Activated CD4-positive, alpha-beta memory T cell treated with anti-CD3 and anti-CD28 coated beads for 36 hours (primary cell): ENCODE measurements at regions not wholly inside any gene's neighbourhood (a gene's known extent, or its start where the extent isn't known, plus 50 kb on each side); places are given as distances from the start of the nearest gene placed in this dataset.
"Not testable (repeated sequence)": the region's sequence is repeated elsewhere in the genome, so short reads cannot be mapped to it uniquely, and the experiment has no call there.

Source experiments
- CTCF ChIA-PET: fragments of 350-600 bp; sonication (Branson Sonifier 250); formaldehyde crosslinking; loops from one replicate; lab custom pipeline; 2021; ENCODE audit warnings: antibody characterized with exemption, inconsistent platforms; lab: Charles Lee
- POLR2A ChIA-PET: fragments of 350-600 bp; sonication (Branson Sonifier 250); formaldehyde crosslinking; loops from one replicate; lab custom pipeline; 2021; ENCODE audit warnings: antibody characterized with exemption; lab: Charles Lee
- DNase-seq: peaks from one replicate; pipeline ENCODE4 v3.0.0-alpha.2; 2020
- H3K27ac Mint-ChIP-seq: one replicate; pipeline ENCODE4 v1.8.0; 2021; ENCODE audit warnings: mixed read lengths
- H3K27me3 Mint-ChIP-seq: one replicate; pipeline ENCODE4 v1.8.0; 2021; ENCODE audit warnings: mixed read lengths
- H3K36me3 Mint-ChIP-seq: one replicate; pipeline ENCODE4 v1.8.0; 2021; ENCODE audit warnings: mixed read lengths
- H3K4me1 Mint-ChIP-seq: one replicate; pipeline ENCODE4 v1.8.0; 2021; ENCODE audit warnings: low read depth, mixed read lengths
- H3K4me3 Mint-ChIP-seq: one replicate; pipeline ENCODE4 v1.8.0; 2021; ENCODE audit warnings: mild to moderate bottlenecking, mixed read lengths
- H3K9me3 Mint-ChIP-seq: one replicate; pipeline ENCODE4 v1.8.0; 2021; ENCODE audit warnings: mixed read lengths
- intact Hi-C: fragments of 100-400 bp; cut with micrococcal nuclease; formaldehyde crosslinking; loops from one replicate; pipeline ENCODE4 v1.15.1; 2023

- intact Hi-C loops = no loop called here
- no peaks in the 10 kb centered on the region for H3K27me3 Mint-ChIP-seq
- no peak for DNase-seq
- no peak overlapping the region for H3K27ac Mint-ChIP-seq
- no peaks in the 10 kb centered on the region for H3K4me1 Mint-ChIP-seq
- no peaks in the 10 kb centered on the region for H3K36me3 Mint-ChIP-seq
- H3K4me3 Mint-ChIP-seq = no peak overlapping the region
- CTCF ChIA-PET = no interaction called here
- H3K9me3 Mint-ChIP-seq = peaks cover 9% of the 10 kb centered on the region
- POLR2A ChIA-PET = no interaction called here
Observed at GRCh38 chr16:13823501-13823900, 96.5 kb upstream of the ERCC4 start.

DNA sequence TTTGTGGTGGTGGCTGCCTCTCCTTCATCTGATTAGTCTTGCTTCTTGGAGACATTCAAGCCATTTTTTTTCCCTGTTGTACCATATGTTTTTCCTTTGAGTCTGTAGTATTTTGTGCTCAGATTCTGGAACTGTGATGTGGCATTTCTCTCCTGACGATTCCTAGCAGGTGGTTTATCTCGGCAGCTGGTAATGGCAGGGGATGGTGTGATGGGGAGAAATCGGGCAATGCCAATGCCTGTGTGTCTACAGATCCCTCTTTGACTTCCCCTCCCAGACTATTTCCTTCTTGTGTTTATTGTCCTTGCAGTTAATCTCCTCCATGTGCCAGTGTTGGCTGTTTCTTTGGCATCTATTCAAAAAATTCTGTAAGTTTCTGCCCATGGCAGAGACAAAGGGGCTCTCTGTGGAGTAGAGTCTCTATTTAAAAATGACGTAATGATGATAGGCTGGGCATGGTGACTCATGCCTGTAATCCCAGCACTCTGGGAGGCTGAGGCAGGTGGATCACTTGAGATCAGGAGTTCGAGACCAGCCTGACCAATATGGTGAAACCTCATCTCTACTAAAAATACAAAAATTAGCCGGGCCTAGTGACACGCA is 90.2 kb upstream of the ERCC4 start:
- no peak overlapping the region for H3K27ac Mint-ChIP-seq

GRCh38 chr16:13833515-13833914 is 86.4 kb upstream of the ERCC4 start:
- DNase-seq = no peak
- intact Hi-C loops = no loop called here
- H3K27ac Mint-ChIP-seq = no peak overlapping the region
- no peaks in the 10 kb centered on the region for H3K9me3 Mint-ChIP-seq
- H3K36me3 Mint-ChIP-seq = no peaks in the 10 kb centered on the region
- ChIA-PET POLR2A (no interaction called here), CTCF (no interaction called here)
- H3K4me3 Mint-ChIP-seq = no peak overlapping the region
- no peaks in the 10 kb centered on the region for H3K4me1 Mint-ChIP-seq
- H3K27me3 Mint-ChIP-seq = peaks cover 4% of the 10 kb centered on the region

More for the DNA sequence above, 90.2 kb upstream of the ERCC4 start:
- no peaks in the 10 kb centered on the region for H3K27me3 Mint-ChIP-seq
- POLR2A ChIA-PET = no interaction called here
- H3K4me3 Mint-ChIP-seq = no peak overlapping the region
- no peak for DNase-seq
- H3K36me3 Mint-ChIP-seq = no peaks in the 10 kb centered on the region
- intact Hi-C loops = no loop called here
- H3K9me3 Mint-ChIP-seq = peaks cover 9% of the 10 kb centered on the region
- no peaks in the 10 kb centered on the region for H3K4me1 Mint-ChIP-seq
- CTCF ChIA-PET = no interaction called here

GRCh38 chr16:13835387-13835786 is 84.6 kb upstream of the ERCC4 start:
- H3K27ac Mint-ChIP-seq = no peak overlapping the region
- intact Hi-C loops = no loop called here
- CTCF ChIA-PET = no interaction called here
- peaks cover 4% of the 10 kb centered on the region for H3K27me3 Mint-ChIP-seq
- no peaks in the 10 kb centered on the region for H3K36me3 Mint-ChIP-seq
- H3K4me1 Mint-ChIP-seq = no peaks in the 10 kb centered on the region
- POLR2A ChIA-PET = no interaction called here
- DNase-seq = no peak
- H3K9me3 Mint-ChIP-seq = no peaks in the 10 kb centered on the region
- no peak overlapping the region for H3K4me3 Mint-ChIP-seq

- Mint-ChIP-seq H3K9me3 (no peaks in the 10 kb centered on the region), H3K36me3 (no peaks in the 10 kb centered on the region), H3K27ac (no peak overlapping the region), H3K4me1 (no peaks in the 10 kb centered on the region), H3K27me3 (peaks cover 4% of the 10 kb centered on the region), H3K4me3 (no peak overlapping the region)
- intact Hi-C loops = no loop called here
- DNase-seq = no peak
- ChIA-PET CTCF (interaction anchor here (0.6 kb wide), 1 partner anchor 1381 kb away, joined by 3 read pairs; no protein-coding TSS in a partner anchor), POLR2A (no interaction called here)
Observed at GRCh38 chr16:13835935-13836730, 83.8 kb upstream of the ERCC4 start.

GRCh38 chr16:13838401-13839190 is 81.4 kb upstream of the ERCC4 start:
- POLR2A ChIA-PET = no interaction called here
- intact Hi-C loops = no loop called here
- H3K36me3 Mint-ChIP-seq = no peaks in the 10 kb centered on the region
- no peaks in the 10 kb centered on the region for H3K9me3 Mint-ChIP-seq
- peaks cover 8% of the 10 kb centered on the region for H3K27me3 Mint-ChIP-seq
- no peak overlapping the region for H3K4me3 Mint-ChIP-seq
- H3K4me1 Mint-ChIP-seq = no peaks in the 10 kb centered on the region
- CTCF ChIA-PET = interaction anchor here (0.9 kb wide), 1 partner anchor 22 kb away, joined by 3 read pairs; no protein-coding TSS in a partner anchor
- no peak for DNase-seq
- H3K27ac Mint-ChIP-seq = no peak overlapping the region

DNA sequence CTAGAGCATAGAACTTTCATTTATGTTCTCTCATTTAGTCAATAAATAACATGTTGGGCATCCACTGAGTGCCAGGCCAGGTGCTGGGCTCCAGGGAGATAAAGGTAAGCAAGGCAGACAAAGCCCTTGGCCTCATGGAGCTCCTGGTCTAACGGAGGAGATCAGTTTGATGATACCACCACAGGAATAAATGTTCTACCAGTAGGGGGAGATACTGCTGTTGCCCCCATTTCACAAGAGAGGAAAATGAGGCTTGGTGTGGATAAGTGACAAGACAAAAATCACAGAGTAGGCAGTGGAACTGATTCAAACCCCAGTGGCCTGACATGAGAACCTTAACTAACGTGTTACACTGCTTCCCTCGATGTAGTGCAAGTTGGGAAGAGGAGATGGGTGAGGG is 80.4 kb upstream of the ERCC4 start:
- Mint-ChIP-seq H3K36me3 (no peaks in the 10 kb centered on the region), H3K4me1 (no peaks in the 10 kb centered on the region), H3K27ac (no peak overlapping the region), H3K27me3 (peaks cover 8% of the 10 kb centered on the region), H3K4me3 (no peak overlapping the region), H3K9me3 (no peaks in the 10 kb centered on the region)
- CTCF ChIA-PET = interaction anchor here (0.9 kb wide), 1 partner anchor 21 kb away, joined by 3 read pairs; no protein-coding TSS in a partner anchor
- POLR2A ChIA-PET = no interaction called here
- no peak for DNase-seq
- intact Hi-C loops = no loop called here

DNA sequence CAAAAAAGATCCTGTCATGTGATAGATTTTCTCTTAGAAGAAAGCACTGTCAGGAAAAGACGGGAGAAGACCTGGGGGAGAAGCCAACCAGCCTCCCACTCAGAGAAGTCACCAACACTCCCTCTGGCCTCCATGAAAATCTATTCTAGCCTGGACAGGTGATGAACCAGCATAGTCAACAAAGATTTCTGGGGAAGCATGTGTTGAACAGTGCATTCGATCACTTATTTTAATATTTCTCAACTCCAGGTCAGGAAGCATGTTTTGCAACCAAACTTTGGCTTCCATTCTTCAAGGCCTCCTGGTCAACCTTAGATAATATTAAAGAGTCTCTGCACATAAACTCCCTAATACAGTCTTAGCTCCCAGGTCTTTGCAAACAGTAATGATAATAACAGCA is 74.7 kb upstream of the ERCC4 start:
- H3K27me3 Mint-ChIP-seq = peaks cover 15% of the 10 kb centered on the region
- H3K4me3 Mint-ChIP-seq = no peak overlapping the region
- DNase-seq = no peak
- ChIA-PET CTCF (no interaction called here), POLR2A (no interaction called here)
- H3K36me3 Mint-ChIP-seq = no peaks in the 10 kb centered on the region
- no peaks in the 10 kb centered on the region for H3K9me3 Mint-ChIP-seq
- intact Hi-C loops = no loop called here
- no peak overlapping the region for H3K27ac Mint-ChIP-seq
- H3K4me1 Mint-ChIP-seq = no peaks in the 10 kb centered on the region

- Mint-ChIP-seq H3K9me3 (no peaks in the 10 kb centered on the region), H3K4me1 (no peaks in the 10 kb centered on the region), H3K36me3 (no peaks in the 10 kb centered on the region), H3K27me3 (peaks cover 15% of the 10 kb centered on the region), H3K27ac (no peak overlapping the region), H3K4me3 (no peak overlapping the region)
- no peak for DNase-seq
- POLR2A ChIA-PET = no interaction called here
- intact Hi-C loops = no loop called here
- CTCF ChIA-PET = no interaction called here
Observed at GRCh38 chr16:13848795-13849194, 71.2 kb upstream of the ERCC4 start.

- intact Hi-C loops, H3K4me1 Mint-ChIP-seq, CTCF ChIA-PET, DNase-seq, H3K36me3 Mint-ChIP-seq, H3K4me3 Mint-ChIP-seq, H3K9me3 Mint-ChIP-seq, H3K27ac Mint-ChIP-seq, POLR2A ChIA-PET: not testable (repeated sequence)
- H3K27me3 Mint-ChIP-seq = peaks cover 12% of the 10 kb centered on the region
Observed at GRCh38 chr16:13850173-13850572, 69.8 kb upstream of the ERCC4 start.

DNA sequence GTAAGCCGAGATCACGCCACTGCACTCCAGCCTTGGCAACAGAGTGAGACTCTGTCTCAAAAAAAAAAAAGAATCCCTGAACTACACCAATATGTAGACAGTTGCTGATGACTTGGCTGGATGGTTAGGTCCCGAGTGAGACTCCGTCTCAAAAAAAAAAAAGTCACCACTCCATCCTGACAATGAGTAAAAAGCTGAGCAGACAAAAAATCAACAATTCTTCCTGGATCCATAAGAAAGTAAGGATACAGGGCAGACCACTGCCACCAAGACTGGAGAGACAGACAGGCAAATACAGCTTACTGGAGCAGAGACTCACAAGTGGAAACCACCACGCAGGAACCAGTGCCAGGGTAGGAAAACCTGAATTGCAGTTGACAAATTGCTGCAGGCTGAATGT is 67.1 kb upstream of the ERCC4 start:
- no peaks in the 10 kb centered on the region for H3K36me3 Mint-ChIP-seq
- H3K9me3 Mint-ChIP-seq = no peaks in the 10 kb centered on the region
- H3K4me3 Mint-ChIP-seq = no peak overlapping the region
- no peaks in the 10 kb centered on the region for H3K4me1 Mint-ChIP-seq
- no peak for DNase-seq
- CTCF ChIA-PET = no interaction called here
- POLR2A ChIA-PET = no interaction called here
- H3K27me3 Mint-ChIP-seq = peaks cover 19% of the 10 kb centered on the region
- intact Hi-C loops = no loop called here
- no peak overlapping the region for H3K27ac Mint-ChIP-seq

DNA sequence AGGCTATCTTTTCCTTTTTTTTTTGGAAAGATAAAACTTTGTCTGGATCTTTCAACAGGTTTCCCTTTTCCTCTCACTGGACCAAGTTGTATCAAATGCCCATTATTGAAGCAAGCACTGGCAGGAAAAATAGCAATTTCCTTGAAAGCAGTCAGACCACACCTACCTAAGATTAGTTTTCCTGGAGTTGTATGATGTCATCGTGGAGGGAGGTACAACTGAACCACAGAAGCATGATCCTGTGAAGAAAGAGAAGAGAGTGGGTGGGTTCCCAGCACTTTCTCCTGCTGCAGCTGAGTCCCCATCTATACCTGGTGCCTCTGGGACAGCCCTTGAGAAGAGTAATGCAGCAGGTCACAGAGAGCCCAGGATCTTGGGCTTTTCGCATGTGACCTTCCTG is 63.6 kb upstream of the ERCC4 start:
- H3K36me3 Mint-ChIP-seq = no peaks in the 10 kb centered on the region
- H3K27ac Mint-ChIP-seq = no peak overlapping the region
- H3K4me1 Mint-ChIP-seq = no peaks in the 10 kb centered on the region
- no peak overlapping the region for H3K4me3 Mint-ChIP-seq
- DNase-seq = no peak
- CTCF ChIA-PET = interaction anchor here (0.6 kb wide), 1 partner anchor 63 kb away, joined by 3 read pairs; the partner anchor contains the start of gene ERCC4
- peaks cover 28% of the 10 kb centered on the region for H3K27me3 Mint-ChIP-seq
- intact Hi-C loops = no loop called here
- H3K9me3 Mint-ChIP-seq = no peaks in the 10 kb centered on the region
- POLR2A ChIA-PET = no interaction called here
